ENCODE measurements at regions not wholly inside any gene's neighbourhood (a gene's known extent, or its start where the extent isn't known, plus 50 kb on each side); places are given as distances from the start of the nearest gene placed in this dataset.

DNA sequence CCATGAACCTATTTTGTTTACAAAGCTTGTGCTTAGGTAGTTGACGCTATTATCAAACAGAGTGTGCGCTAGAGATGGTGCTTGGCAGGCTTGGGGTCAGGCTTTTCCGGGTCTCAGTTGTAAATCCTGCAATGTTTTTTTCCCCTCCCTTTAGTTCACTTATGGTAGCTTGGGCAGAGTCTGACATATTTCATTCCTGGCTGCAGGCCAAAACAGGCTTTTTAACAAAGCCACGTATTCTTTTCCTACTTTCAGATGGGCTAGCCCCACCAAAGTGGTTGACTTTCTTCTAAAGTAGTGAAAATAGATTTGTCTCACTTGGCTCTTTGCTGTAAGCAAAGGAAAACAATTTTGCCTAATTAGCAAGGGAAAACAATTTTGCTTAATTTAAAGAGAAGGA is 58.0 kb upstream of the FBN2 start:
- TF ChIP-seq, protein P1, sequence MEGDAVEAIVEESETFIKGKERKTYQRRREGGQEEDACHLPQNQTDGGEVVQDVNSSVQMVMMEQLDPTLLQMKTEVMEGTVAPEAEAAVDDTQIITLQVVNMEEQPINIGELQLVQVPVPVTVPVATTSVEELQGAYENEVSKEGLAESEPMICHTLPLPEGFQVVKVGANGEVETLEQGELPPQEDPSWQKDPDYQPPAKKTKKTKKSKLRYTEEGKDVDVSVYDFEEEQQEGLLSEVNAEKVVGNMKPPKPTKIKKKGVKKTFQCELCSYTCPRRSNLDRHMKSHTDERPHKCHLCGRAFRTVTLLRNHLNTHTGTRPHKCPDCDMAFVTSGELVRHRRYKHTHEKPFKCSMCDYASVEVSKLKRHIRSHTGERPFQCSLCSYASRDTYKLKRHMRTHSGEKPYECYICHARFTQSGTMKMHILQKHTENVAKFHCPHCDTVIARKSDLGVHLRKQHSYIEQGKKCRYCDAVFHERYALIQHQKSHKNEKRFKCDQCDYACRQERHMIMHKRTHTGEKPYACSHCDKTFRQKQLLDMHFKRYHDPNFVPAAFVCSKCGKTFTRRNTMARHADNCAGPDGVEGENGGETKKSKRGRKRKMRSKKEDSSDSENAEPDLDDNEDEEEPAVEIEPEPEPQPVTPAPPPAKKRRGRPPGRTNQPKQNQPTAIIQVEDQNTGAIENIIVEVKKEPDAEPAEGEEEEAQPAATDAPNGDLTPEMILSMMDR (conservative IDR thresholded peaks at IDR 0.05; ENCODE audit: low read depth in 2 of 2), result no peak
- TF ChIP-seq, protein P2, sequence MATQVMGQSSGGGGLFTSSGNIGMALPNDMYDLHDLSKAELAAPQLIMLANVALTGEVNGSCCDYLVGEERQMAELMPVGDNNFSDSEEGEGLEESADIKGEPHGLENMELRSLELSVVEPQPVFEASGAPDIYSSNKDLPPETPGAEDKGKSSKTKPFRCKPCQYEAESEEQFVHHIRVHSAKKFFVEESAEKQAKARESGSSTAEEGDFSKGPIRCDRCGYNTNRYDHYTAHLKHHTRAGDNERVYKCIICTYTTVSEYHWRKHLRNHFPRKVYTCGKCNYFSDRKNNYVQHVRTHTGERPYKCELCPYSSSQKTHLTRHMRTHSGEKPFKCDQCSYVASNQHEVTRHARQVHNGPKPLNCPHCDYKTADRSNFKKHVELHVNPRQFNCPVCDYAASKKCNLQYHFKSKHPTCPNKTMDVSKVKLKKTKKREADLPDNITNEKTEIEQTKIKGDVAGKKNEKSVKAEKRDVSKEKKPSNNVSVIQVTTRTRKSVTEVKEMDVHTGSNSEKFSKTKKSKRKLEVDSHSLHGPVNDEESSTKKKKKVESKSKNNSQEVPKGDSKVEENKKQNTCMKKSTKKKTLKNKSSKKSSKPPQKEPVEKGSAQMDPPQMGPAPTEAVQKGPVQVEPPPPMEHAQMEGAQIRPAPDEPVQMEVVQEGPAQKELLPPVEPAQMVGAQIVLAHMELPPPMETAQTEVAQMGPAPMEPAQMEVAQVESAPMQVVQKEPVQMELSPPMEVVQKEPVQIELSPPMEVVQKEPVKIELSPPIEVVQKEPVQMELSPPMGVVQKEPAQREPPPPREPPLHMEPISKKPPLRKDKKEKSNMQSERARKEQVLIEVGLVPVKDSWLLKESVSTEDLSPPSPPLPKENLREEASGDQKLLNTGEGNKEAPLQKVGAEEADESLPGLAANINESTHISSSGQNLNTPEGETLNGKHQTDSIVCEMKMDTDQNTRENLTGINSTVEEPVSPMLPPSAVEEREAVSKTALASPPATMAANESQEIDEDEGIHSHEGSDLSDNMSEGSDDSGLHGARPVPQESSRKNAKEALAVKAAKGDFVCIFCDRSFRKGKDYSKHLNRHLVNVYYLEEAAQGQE (IDR thresholded peaks at IDR 0.05; ENCODE audit: unreplicated experiment), result no peak
- no peak for TF ChIP-seq EZH2 (IDR thresholded peaks at IDR 0.05; ENCODE audit: low read depth, unreplicated experiment)

Measured in GM23338 (cell line).